ENCODE measurements at regions not wholly inside any gene's neighbourhood (a gene's known extent, or its start where the extent isn't known, plus 50 kb on each side); places are given as distances from the start of the nearest gene placed in this dataset.
"Not testable (repeated sequence)": the region's sequence is repeated elsewhere in the genome, so short reads cannot be mapped to it uniquely, and the experiment has no call there.

DNA sequence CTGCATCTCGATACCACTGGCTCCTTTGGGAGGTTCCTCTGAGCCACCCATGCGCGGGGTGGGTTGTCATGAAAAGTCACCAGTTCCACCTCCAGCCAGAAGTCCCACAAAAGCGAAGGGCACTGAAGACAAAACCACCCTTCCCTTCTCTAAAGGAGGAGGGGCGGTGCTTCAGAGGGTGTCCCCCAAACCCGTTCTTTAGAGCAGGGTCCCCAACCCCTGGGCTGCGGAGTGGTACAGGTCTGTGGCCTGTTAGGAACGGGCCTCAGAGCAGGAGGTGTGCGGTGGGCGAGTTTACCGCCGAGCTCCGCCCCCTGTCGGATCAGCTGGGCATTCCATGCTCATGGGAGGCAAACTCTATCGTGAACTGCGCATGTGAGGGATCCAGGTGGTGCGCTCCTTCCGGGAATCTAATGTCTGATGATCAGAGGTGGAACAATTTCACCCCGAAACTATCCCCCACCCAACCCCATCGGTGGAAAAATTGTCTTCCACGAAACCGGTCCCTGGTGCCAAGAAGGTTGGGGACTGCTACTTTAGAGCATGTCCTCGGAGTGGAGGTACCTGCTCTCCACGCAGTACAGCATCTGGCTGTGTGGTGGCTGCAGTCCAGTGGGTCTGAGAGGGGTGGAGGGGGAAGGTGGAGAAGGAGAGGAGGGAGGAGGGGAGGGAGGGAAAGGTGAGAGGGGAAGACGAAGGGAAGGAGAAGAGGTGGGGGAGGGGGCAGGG lies 72.9 kb upstream of the SEPTIN5 start:
- no peak for DNase-seq (ENCODE audit: low read depth)

DNA sequence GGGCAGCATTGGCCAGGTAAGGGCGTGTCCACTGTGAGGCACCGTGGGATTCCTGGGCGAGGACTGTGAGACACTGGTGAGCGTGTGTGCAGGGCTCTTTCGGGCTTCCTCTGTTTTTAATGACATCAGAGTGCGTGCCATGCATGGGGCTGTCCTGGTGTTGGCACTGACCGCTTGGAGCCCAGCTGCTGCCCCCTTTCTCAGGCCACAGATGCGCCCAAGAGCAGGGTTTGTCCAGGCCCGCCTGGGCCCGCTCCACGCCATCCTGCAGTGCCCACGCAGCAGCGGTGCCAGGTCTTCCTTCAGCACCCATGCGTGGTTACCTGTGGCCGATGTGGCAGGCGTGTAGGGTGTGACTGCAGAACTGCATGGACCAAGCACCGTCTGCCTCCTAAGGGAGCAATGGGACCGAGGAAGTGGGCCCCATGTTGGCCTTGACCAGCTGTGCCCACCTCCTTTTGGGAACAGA lies 72.3 kb upstream of the SEPTIN5 start:
- no peak for DNase-seq (ENCODE audit: low read depth)

DNA sequence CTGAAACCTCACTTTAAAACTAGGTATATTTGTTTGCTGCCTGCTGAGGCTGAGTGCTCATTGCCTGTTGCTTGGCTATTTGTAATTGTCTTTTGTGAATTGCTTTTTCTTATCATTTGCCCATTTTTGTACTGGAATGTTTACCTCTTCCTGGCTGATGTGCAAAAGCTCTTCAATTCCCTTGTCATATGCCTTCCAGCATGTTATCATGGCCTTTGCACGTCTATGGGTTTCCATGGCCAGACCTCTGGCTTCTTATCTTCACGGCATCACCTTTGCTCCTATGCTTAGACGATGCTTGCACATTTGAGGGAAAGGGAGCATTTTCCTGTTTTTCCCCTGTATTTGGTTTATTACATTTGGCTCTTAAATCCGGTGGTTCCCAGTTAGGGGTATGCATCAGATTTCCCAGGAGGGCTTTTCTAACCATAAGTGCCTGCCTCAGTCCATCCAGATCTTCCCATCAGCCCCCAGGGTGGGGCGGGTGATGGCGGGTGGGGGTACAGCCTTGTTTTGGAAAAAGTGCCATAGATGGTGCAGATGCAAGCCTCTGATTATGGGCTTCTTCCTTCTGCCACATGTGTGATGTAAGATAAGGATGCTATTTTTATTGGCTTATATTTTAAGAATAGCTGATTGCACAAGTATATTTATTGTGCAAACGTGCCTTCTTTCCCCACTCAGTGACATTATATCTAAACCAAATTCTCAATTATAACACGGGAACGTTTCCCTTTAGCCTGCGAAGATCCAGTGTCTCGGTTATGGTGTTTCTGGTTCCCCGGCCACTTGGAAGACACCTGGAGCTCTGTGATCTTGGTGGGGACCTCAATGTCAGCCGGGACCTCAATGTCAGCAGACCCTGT lies 70.6 kb upstream of the SEPTIN5 start:
- no peak for DNase-seq (ENCODE audit: low read depth)

DNA sequence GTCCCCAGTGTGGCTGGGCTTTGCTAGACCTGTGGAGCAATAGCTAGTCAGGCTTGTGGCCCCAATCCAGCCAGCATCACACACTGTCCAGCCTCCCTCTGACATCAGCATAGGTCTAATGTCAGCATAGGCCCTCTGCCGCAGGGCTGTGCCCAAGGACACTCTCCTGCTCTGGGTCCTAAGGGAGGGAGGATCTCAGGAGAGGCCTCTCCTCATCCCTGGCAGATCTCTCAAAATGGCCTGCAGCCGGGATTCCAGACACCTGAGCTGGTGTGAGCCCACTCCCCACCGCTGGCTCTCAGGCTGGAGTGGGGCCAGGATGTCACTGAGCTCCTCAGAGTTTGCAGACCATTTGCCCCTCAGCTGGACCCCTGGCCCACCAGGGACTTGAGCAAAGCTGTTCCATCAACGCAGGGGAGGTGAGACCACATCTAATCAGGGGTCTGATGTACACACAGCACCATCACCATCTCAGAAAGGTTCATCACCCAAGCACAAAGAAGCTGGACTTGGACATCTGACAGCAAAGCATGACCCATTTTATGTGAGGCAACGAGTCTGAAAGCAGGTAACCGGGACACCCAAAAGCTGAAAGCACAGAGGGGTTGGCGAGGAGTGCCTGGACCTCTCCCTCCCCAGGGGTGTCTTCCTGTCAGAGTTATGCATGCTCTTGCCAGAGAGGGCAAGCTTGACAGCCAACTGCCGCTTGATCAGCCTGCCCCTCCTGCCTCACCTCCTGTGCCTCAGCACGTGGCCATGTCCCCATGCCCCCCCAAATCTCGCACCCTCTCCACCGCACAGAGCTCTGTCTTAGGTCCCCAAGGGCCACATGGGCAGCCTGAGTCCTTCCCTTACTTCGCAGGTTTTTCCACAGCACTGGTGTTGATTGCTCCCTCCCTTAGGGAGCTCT lies 69.7 kb upstream of the SEPTIN5 start:
- DNase-seq (ENCODE audit: low read depth), result no peak

DNA sequence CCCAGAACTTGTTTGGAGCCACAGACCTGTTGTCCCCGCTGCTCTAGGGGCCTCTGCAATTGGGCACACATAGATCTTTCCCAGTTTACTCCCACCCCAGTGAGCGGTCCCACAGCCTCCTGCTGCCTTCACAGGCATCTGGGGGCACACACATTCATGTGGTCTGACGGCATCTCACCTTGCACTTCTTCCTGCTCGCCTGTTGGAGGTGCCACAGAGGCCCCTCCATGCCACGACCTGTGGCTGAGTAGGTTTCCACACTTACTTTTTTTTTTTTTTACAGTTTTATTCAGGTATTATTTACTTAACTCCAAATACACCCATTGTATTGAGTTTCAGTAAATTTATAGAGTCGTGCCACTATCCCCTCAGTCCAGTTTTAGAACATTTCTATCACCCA lies 68.9 kb upstream of the SEPTIN5 start:
- no peak for DNase-seq (ENCODE audit: low read depth)

DNA sequence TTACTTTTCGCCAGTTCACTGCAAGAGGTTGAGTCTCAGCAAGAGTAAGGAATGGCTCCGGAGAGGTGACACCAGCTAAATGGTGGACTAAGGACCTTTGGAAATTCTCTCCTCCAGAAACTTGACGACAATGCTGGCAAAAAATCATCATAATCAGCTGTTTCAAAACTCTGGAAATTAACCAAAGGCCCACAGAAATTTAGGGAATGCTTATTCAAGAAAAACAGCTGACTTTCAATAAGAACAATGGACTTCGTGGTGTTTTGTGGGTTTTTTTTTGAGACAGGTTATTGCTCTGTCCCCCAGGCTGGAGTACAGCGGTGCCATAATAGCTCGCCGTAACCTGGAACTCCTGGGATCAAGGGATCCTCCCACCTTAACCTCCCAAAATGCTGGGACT lies 68.4 kb upstream of the SEPTIN5 start:
- no peak for DNase-seq (ENCODE audit: low read depth)

DNA sequence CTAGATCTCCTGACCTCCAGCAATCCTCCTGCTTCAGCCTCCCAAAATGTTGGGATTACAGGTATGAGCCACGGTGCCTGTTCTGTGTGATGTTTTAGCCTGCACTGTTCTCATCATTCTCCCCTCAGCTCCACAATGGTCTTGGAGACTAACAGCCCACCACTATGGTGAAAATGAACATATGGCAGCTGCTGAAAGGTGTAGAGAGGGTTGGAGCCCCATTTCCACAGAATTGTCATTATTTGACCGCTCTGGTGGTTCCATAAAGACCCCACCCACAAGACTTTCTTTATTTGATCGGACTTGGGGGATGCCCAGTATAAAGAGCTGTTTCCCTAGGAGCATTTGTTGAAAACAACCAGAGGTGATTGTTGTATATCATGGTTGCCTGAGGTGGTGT lies 67.9 kb upstream of the SEPTIN5 start:
- DNase-seq (ENCODE audit: low read depth), result no peak

DNA sequence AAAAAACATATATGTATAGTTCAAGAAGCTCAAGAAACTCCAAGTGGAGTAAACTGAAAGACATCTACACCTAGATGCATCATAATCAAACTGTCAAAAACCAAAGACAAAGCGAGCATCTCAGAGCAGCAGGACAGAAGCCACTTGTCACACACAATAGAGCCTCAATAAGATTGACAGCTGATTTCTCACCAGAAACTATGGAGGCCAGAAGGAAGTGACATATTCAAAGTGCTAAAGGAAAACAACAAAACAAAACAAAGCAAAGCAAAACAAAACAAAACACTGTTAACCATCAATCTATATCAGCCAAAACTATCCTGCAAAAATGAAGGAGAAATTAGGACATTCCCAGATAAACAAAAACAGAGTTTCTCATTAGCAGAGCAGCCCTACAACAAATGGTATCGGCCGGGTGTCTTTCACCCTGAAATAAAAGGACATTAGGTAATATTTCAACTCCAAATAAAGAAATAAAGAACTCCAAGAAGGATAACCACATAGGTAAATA lies 65.8 kb upstream of the SEPTIN5 start:
- DNase-seq (ENCODE audit: low read depth), result no peak

DNA sequence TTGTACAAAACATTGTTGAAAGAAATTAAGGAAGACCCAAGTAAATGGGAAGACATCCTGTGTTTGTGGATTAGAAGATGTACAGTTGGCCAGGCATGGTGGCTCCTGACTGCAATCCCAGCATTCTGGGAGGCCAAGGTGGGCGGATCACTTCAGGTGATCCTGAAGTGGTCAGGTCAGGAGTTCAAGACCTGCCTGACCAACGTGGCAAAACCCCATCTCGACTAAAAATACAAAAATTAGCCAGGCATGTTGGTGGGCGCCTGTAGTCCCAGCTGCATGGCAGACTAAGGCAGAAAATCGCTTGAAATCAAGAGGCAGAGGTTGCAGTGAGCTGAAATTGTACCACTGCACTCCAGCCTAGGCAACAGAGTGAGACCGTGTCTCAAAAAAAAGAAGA lies 62.0 kb upstream of the SEPTIN5 start:
- no peak for DNase-seq (ENCODE audit: low read depth)

DNA sequence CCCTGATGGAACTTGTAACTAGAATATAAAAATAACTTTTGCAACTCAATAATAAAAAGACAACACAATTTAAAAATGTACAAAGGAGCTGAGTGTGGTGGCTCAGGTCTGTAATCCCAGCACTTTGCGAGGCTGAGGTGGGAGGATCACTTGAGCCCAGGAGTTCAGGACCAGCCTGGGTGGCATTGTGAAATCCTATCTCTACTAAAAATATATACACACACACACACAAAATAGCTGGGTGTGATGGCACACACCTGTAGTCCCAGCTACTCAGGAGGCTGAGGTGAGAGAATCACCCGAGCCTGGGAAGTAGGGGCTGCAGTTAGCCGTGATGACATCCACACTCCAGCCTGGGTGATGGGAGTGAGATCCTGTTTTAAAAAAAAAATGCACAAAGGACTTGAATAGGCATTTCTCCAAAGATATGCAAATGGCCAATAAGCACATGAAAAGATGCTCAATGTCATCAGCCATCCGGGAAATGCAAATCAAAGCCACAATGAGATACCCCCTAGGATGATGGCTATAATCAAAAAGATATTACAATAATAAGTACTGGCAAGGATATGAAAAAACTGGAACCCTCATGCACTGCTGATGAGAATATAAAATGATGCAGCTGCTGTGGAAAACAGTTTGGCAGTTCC lies 59.8 kb upstream of the SEPTIN5 start:
- DNase-seq (ENCODE audit: low read depth), result no peak

DNA sequence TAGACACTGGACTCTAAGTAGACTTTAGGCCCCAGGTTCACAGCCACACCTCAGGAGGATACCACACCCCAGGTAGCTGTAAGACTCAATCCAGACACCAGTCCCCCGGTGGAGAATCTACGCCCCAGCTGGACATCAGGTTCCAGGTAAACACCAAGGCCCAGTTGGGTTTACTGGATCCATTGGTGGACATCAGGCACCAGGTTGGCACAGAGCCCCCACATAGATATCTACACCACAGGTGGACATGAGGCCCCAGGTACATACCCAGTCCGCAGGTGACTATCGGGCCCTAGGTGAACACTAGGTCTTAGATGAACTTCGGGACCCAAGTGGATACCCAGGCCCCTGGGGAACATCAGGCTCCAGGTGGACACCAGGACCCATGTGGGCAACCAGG lies 58.9 kb upstream of the SEPTIN5 start:
- no peak for DNase-seq (ENCODE audit: low read depth)

DNA sequence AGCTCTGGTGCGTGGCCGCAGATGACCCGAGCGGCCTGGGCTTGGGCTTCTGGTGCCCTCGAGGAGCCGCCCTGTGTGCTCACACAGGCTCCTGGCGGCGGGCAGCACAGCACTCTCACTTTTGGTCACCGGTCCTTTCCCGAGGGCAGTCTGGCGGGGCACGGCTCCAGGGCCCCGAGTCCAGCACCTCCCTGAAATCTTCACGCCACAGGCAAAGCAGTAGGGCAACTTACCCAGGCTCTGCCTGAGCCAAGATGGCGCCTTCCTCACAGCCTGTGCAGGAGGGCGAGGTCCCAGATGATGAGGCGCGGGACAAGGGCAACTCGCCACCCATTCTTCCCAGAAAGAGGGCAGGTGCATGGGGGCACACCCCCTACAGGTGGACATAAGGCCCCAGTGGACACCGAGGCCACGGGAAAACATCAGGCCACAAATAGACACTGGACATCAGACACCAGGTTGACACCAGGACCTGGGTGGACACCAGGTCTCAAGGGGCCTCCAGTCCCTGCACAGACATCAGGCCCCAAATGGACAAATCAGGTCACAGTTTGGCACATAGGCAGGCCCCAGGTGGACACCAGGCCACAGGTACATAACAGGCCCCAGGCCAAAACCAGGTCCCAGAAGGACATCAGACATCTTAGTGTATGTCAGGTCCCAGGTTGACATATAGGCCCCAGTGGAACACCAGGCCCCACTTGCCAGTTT lies 57.6 kb upstream of the SEPTIN5 start:
- no peak for DNase-seq (ENCODE audit: low read depth)

DNA sequence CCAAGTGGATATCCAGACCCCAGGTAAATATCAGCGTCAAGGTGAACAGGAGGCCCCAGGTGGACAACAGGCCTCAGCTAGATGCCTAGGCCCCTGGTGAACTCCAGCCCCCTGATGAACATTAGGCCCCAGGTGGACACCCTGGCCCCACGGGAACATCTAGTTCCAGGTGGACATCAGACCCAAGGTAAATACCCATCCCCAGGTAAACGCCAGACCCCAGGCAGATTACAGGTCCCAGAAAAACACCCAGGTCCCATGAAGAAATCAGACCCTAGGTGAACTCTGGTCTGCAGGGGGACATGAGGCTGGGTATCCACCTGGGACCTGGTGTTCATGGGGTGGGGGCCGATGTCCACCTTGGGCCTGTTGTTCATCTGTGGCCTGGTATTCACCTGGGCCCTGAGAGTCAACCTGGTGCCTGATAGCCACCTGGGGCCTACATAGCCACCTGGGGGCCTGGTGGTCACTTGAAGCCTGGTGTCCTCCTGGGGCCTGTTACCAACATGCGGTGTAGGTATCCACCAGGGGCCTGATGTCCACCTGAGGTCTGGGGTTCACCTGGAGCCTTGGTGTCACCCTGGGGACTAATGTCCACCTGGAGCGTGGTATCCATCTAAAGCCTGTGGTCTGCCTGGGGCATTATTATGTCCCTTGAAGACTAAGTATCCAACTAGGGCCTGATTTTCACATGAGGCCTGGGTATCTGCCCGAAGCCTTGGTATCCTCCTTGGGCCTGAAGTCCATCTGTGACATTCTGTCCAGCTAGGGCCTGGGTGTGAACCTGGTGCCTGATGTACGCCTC lies 56.8 kb upstream of the SEPTIN5 start:
- no peak for DNase-seq (ENCODE audit: low read depth)

DNA sequence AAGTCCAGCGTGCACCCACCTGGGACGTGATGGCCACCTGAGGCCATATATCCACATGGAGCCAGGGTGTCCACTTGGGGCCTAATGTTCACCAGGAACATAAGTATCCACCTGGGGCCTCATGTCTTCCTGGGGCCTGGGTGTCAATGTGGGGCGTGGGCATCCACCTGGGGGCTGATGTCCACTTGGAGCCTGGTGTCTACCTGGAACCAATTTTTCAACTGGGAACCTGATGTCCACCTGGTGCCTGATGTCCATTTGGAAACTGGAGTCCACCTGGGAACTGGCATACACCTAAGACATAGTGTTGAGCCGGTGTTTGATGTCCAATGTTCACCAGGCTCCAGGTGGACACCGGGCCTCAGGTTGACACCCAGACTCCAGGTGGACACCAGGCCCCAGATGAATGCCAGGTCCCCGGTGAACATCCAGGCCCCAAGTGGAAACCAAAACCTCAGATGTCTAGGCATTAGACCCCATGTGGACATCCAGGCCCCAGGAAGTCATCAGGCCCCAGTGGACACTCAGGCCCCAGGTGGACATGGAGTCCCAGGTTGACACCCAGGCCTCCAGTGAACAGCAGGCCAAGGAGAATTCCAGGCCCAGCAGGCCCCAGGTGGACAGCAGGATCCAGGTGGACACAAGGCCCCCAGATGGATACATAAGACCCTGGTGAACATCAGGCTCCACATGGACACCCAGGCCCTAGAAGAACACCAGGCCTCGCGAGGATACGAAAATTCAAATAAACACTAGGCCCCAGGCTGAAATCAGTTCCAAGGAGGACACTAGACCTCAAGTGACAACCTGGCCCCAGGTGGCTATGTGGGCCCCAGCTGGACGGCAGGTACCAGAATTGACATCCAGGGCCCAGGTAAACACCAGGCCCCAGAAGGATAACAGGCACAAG lies 56.0 kb upstream of the SEPTIN5 start:
- DNase-seq (ENCODE audit: low read depth), result no peak

DNA sequence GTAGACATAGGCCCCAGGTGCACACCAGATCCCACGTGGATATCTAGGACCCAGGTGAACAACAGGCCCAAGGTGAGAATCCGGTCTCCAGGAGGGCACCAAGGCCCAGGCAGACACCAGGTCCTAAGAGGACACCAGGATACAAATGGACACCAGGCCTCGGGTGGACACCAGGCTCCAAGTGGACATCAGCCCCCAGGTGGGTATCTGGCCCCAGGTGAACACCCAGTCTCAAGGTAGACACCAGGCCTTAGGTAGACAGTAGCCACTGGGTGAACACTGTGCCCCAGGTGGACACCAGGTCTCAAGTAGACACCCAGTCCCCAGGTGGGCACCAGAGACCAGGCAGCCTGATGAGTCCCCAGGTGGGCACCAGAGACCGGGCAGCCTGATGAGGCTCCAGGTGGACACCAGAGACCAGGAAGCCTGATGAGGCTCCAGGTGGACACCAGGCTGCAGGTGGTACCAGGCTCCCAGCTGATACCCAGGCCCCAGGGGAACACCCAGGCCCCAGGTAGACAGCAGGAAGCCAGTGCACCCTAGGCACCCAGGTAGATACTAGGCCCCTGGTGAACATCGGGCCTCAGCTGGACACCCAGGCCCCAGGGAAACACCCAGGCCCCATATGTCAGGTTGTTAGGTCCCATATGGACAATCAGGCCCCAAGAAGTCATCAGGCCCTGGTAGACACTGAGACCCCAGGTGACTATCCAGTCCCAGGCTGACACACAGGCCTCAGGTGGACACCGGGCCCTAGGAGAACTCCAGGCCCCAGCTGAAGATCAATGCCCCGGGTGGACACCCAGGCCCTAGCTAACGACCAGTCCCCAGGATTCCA lies 55.1 kb upstream of the SEPTIN5 start:
- no peak for DNase-seq (ENCODE audit: low read depth)

DNA sequence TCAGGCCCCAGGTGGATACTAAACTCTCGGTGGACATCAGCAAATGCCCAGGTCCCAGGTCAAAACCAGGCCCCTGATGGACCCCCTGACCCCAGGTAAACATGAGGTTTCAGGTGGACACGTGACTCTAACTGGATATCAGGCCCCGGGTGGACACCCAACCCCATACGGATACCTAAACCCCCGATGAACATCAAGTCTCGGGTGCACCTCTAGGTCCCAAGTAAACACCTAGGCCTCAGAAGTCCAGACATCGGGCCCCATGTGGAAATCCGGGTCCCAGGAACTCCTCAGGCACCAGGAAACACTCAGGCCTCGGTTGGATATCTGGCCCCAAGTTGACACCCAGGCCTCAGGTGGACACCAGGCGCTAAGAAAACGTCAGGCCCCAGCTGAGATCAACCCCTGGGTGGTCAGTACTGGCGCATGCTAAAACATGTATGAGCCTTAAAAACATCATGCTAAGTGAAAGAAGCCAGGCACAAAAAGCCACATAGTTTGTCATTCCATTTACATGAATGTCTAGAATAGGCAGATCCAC lies 54.4 kb upstream of the SEPTIN5 start:
- DNase-seq (ENCODE audit: low read depth), result no peak

DNA sequence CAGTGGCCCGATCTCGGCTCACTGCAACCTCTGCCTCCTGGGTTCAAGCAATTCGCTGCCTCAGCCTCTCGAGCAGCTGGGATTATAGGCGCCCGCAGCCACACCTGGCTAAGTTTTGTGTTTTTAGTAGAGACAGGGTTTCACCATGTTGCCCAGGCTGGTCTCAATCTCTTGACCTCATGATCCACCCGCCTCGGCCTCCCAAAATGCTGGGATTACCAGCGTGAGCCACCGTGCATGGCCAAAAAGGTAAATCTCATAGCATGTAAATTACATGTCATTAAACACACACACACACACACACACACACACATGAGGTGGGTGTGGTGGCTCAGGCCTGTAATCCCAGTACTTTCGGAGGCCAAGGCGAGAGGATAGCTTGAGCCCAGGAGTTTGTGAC lies 53.7 kb upstream of the SEPTIN5 start:
- not testable (repeated sequence) for DNase-seq (ENCODE audit: low read depth)

DNA sequence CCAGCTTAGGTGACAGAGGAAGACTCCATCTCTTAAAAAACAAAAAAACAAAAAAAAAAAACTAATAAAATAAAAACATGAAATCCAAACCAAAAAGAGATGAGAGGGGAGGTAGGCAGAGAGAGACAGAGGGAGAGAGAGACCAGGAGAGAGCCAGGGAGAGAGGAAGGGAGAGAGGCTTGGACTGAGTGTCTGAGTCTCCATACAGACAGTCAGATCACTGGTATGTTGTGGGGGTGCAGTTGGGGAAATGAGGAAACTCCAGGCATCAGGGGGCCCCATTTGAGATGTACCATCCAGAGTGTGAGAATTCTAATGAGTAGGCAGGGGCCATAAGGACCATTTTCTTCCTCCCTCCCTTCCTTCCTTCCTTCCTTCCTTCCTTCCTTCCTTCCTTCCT lies 53.1 kb upstream of the SEPTIN5 start:
- DNase-seq (ENCODE audit: low read depth), result no peak
